Breast epithelium (tissue), 3 donors: ENCODE measurements at regions not wholly inside any gene's neighbourhood (a gene's known extent, or its start where the extent isn't known, plus 50 kb on each side); places are given as distances from the start of the nearest gene placed in this dataset.

ENCODE experiments used
- POLR2A ChIP-seq: fragments of 450-650 bp; IDR thresholded peaks from one replicate; pipeline ENCODE4 v1.6.1; 2016; ENCODE audit warnings: antibody characterized with exemption, mild to moderate bottlenecking, moderate library complexity
- POLR2AphosphoS5 ChIP-seq, 3 donors: sonication (generic); formaldehyde crosslinking; IDR thresholded peaks; one replicate each; pipeline ENCODE4 v1.6.1; 2017; ENCODE audit warnings: antibody characterized with exemption in 3 of 3
- TF ChIP-seq, protein P1 (sequence below), 3 donors: fragments of 450-650 bp; IDR thresholded peaks; one replicate each; pipeline ENCODE4 v1.5.1; 2016 to 2017; ENCODE audit warnings: antibody characterized with exemption in 3 of 3, mild to moderate bottlenecking in 3 of 3, moderate library complexity in 3 of 3

- TF ChIP-seq, protein P1, sequence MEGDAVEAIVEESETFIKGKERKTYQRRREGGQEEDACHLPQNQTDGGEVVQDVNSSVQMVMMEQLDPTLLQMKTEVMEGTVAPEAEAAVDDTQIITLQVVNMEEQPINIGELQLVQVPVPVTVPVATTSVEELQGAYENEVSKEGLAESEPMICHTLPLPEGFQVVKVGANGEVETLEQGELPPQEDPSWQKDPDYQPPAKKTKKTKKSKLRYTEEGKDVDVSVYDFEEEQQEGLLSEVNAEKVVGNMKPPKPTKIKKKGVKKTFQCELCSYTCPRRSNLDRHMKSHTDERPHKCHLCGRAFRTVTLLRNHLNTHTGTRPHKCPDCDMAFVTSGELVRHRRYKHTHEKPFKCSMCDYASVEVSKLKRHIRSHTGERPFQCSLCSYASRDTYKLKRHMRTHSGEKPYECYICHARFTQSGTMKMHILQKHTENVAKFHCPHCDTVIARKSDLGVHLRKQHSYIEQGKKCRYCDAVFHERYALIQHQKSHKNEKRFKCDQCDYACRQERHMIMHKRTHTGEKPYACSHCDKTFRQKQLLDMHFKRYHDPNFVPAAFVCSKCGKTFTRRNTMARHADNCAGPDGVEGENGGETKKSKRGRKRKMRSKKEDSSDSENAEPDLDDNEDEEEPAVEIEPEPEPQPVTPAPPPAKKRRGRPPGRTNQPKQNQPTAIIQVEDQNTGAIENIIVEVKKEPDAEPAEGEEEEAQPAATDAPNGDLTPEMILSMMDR (IDR thresholded peaks at IDR 0.05): no peak
- TF ChIP-seq POLR2A (no peak), POLR2AphosphoS5 (IDR thresholded peaks at IDR 0.05) (no peak)
Measured at GRCh38 chr5:122649080-122649479, 125.8 kb upstream of the SNX2 start.
